SH-SY5Y (cell line): ENCODE measurements at regions not wholly inside any gene's neighbourhood (a gene's known extent, or its start where the extent isn't known, plus 50 kb on each side); places are given as distances from the start of the nearest gene placed in this dataset.

Experiments
- GATA2 ChIP-seq: IDR thresholded peaks from 2 replicates; pipeline ENCODE4 v1.6.1; 2011; ENCODE audit warnings: mild to moderate bottlenecking, low read depth, low read length
- GATA3 ChIP-seq: IDR thresholded peaks from 2 replicates; pipeline ENCODE4 v1.6.1; 2011; ENCODE audit warnings: low read depth, mild to moderate bottlenecking, low read length, moderate library complexity

DNA sequence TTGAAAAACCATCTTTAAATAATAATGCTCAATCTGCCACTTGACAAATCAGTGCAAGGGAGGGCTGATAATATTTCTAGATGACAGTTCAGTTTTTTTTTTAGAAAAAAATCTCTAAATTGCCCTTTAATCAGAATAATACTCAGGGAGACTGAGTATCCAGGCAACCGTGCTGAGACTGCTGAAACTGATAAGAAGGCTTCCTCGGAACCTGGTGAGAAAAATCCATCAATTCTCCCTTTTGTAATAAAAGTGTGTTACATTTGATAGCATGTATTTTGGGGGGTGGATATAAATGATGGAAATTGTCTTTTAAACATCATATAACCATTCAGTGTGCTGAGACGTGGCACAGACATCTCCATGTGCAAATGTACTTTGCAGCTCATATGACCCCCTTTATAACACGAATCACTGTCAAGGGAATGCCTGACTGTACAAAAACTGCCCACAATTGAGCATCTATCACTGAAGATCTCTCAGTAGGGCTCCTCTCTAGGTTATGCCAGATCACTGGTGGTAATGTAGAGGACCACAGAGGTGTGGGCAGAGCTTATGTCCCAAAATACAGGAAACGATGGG lies 491.1 kb upstream of the ADARB2 start:
- TF ChIP-seq GATA2 (no peak), GATA3 (no peak)
